Fibroblast of lung (primary cell): ENCODE measurements at regions not wholly inside any gene's neighbourhood (a gene's known extent, or its start where the extent isn't known, plus 50 kb on each side); places are given as distances from the start of the nearest gene placed in this dataset.

ENCODE experiments used
- EZH2 ChIP-seq: IDR thresholded peaks from 2 replicates; pipeline ENCODE4 v1.5.1; 2012; ENCODE audit warnings: low read length, control low read depth, mild to moderate bottlenecking; ENCODE audit errors: missing control alignments
- TF ChIP-seq, protein P1 (sequence below), 2 donors: IDR thresholded peaks in 1 of 2; conservative IDR thresholded peaks in 1 of 2; 1 replicate in 1 of 2; 2 replicates in 1 of 2; pipeline ENCODE4 v1.5.1; 2011 to 2012; ENCODE audit warnings: low read length in 2 of 2, control low read depth in 1 of 2, inconsistent platforms in 1 of 2, low read depth in 1 of 2, mild to moderate bottlenecking in 1 of 2

- TF ChIP-seq EZH2: no peak
- TF ChIP-seq, protein P1, sequence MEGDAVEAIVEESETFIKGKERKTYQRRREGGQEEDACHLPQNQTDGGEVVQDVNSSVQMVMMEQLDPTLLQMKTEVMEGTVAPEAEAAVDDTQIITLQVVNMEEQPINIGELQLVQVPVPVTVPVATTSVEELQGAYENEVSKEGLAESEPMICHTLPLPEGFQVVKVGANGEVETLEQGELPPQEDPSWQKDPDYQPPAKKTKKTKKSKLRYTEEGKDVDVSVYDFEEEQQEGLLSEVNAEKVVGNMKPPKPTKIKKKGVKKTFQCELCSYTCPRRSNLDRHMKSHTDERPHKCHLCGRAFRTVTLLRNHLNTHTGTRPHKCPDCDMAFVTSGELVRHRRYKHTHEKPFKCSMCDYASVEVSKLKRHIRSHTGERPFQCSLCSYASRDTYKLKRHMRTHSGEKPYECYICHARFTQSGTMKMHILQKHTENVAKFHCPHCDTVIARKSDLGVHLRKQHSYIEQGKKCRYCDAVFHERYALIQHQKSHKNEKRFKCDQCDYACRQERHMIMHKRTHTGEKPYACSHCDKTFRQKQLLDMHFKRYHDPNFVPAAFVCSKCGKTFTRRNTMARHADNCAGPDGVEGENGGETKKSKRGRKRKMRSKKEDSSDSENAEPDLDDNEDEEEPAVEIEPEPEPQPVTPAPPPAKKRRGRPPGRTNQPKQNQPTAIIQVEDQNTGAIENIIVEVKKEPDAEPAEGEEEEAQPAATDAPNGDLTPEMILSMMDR (conservative IDR thresholded peaks at IDR 0.05 in 1 of 2, IDR thresholded peaks at IDR 0.05 in 1 of 2; ENCODE audit: low read depth in 1 of 2, low read length in 2 of 2): no peak
Measured at GRCh38 chr4:138298866-138299265, 56.7 kb upstream of the SLC7A11 start.
